ENCODE measurements at regions not wholly inside any gene's neighbourhood (a gene's known extent, or its start where the extent isn't known, plus 50 kb on each side); places are given as distances from the start of the nearest gene placed in this dataset.

DNA sequence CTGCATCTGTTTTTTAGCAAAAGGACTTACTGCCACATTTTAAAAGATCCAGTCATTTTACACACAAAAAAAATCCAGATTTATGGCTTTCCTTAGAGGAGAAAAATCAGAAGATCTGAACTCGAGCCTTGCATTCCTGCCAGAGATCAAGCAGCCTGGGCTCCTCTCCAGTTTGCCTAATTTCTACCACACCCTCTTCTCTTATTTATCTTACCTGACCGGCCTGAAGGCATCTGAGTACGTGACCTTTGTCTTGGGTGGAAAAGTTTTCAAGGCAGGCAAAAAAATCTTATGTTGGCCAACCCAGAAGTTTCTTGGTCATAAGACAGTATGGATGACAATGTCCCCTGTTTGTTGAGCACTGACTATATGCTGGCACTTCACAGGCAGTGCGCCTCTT, 60.3 kb downstream of the CHRD start:
- TF ChIP-seq, protein P1, sequence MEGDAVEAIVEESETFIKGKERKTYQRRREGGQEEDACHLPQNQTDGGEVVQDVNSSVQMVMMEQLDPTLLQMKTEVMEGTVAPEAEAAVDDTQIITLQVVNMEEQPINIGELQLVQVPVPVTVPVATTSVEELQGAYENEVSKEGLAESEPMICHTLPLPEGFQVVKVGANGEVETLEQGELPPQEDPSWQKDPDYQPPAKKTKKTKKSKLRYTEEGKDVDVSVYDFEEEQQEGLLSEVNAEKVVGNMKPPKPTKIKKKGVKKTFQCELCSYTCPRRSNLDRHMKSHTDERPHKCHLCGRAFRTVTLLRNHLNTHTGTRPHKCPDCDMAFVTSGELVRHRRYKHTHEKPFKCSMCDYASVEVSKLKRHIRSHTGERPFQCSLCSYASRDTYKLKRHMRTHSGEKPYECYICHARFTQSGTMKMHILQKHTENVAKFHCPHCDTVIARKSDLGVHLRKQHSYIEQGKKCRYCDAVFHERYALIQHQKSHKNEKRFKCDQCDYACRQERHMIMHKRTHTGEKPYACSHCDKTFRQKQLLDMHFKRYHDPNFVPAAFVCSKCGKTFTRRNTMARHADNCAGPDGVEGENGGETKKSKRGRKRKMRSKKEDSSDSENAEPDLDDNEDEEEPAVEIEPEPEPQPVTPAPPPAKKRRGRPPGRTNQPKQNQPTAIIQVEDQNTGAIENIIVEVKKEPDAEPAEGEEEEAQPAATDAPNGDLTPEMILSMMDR (IDR thresholded peaks at IDR 0.05), result no peak
- Mint-ChIP-seq H3K4me1 (ENCODE audit: unreplicated experiment) (no peaks in the 10 kb centered on the region), H3K27ac (ENCODE audit: unreplicated experiment) (no peak overlapping the region), H3K9me3 (ENCODE audit: unreplicated experiment) (peaks cover 5% of the 10 kb centered on the region), H3K36me3 (ENCODE audit: unreplicated experiment) (peaks cover 3% of the 10 kb centered on the region), H3K4me3 (ENCODE audit: unreplicated experiment) (no peak overlapping the region), H3K27me3 (ENCODE audit: unreplicated experiment) (peaks cover 30% of the 10 kb centered on the region)
- DNase-seq (ENCODE audit: extremely low spot score, unreplicated experiment), result no peak

DNA sequence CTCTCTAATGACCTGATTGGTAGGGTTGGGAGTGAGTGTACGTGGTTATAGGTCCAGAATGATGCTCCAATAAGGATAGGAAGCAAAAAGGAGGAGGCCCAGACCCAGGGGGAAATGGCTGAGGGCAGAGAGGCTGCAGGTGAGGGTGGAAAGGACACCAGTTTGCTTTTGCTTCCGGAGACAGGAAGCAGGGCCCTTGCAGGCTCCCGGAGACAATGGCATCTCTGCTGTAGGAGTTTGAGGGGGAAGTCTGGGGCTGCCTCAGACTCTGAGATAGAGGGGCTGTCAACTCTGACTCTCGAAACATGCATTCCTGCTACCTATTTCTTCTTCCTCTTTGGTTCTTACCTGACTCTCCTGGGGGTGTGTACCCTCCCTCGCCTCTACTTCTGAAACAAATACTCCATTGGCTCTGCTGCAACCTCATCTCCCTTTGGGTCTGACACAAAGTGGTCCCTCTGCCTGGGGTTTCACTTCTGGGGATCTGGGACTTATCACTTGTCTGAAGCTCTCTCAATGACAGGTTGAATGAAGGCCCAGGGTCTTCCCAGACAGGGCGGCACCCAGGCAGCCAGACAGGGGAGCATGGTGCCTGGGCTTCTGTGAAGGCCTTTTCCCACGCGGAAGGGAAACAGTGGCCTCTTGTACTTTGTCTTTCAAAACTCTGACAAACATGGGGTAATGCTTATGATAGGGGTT, 61.5 kb downstream of the CHRD start:
- DNase-seq (ENCODE audit: extremely low spot score, unreplicated experiment), result no peak
- H3K36me3 Mint-ChIP-seq (ENCODE audit: unreplicated experiment), result peaks cover 3% of the 10 kb centered on the region
- no peak overlapping the region for H3K27ac Mint-ChIP-seq (ENCODE audit: unreplicated experiment)
- H3K4me1 Mint-ChIP-seq (ENCODE audit: unreplicated experiment), result no peaks in the 10 kb centered on the region
- H3K27me3 Mint-ChIP-seq (ENCODE audit: unreplicated experiment), result peaks cover 22% of the 10 kb centered on the region
- H3K4me3 Mint-ChIP-seq (ENCODE audit: unreplicated experiment), result no peak overlapping the region
- H3K9me3 Mint-ChIP-seq (ENCODE audit: unreplicated experiment), result peaks cover 5% of the 10 kb centered on the region
- TF ChIP-seq, protein P1 (IDR thresholded peaks at IDR 0.05), result no peak

DNA sequence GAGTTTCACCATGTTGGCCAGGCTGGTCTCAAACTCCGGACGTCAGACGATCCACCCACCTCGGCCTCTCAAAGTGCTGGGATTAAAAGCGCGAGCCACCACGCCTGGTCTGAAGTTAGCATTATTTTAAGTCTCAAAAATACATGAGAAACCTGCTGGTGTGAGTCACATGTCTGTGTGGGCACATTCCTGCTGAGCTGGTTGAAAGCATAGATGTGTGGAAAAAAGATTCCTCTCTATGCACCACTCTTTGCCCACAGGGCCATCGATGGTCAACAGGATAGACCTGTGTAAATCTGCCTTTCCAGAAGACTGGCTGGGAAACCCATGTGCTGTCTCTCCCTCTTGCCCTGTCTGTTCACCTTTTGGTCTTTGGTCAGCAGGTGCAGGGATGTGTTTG, 63.5 kb downstream of the CHRD start:
- DNase-seq (ENCODE audit: extremely low spot score, unreplicated experiment), result no peak
- Mint-ChIP-seq H3K27me3 (ENCODE audit: unreplicated experiment) (peaks cover 23% of the 10 kb centered on the region), H3K4me3 (ENCODE audit: unreplicated experiment) (no peak overlapping the region), H3K36me3 (ENCODE audit: unreplicated experiment) (peaks cover 1% of the 10 kb centered on the region), H3K9me3 (ENCODE audit: unreplicated experiment) (peaks cover 3% of the 10 kb centered on the region), H3K27ac (ENCODE audit: unreplicated experiment) (no peak overlapping the region), H3K4me1 (ENCODE audit: unreplicated experiment) (no peaks in the 10 kb centered on the region)
- TF ChIP-seq, protein P1 (IDR thresholded peaks at IDR 0.05), result no peak

DNA sequence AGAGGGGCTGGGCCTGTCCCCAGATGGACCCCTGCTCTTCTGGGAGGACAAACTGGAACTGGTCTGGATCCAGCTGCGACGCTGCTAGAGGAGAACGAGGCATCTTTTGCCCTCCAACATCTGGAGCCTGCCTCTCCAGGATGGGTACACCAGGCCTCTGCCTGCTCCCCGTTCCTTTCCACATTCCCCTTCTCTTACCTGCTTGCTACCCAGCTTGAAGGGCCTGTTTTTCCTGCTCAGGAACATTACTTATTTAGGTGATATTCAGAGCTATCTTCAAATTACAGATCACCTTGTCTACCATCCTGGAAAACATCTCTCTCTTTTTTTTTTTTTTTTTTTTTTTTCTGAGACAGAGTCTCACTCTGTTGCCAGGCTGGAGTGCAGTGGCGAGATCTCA, 64.0 kb downstream of the CHRD start:
- peaks cover 23% of the 10 kb centered on the region for H3K27me3 Mint-ChIP-seq (ENCODE audit: unreplicated experiment)
- no peak overlapping the region for H3K4me3 Mint-ChIP-seq (ENCODE audit: unreplicated experiment)
- H3K4me1 Mint-ChIP-seq (ENCODE audit: unreplicated experiment), result no peaks in the 10 kb centered on the region
- H3K27ac Mint-ChIP-seq (ENCODE audit: unreplicated experiment), result no peak overlapping the region
- H3K36me3 Mint-ChIP-seq (ENCODE audit: unreplicated experiment), result no peaks in the 10 kb centered on the region
- no peaks in the 10 kb centered on the region for H3K9me3 Mint-ChIP-seq (ENCODE audit: unreplicated experiment)
- TF ChIP-seq, protein P1 (IDR thresholded peaks at IDR 0.05), result no peak
- no peak for DNase-seq (ENCODE audit: extremely low spot score, unreplicated experiment)

DNA sequence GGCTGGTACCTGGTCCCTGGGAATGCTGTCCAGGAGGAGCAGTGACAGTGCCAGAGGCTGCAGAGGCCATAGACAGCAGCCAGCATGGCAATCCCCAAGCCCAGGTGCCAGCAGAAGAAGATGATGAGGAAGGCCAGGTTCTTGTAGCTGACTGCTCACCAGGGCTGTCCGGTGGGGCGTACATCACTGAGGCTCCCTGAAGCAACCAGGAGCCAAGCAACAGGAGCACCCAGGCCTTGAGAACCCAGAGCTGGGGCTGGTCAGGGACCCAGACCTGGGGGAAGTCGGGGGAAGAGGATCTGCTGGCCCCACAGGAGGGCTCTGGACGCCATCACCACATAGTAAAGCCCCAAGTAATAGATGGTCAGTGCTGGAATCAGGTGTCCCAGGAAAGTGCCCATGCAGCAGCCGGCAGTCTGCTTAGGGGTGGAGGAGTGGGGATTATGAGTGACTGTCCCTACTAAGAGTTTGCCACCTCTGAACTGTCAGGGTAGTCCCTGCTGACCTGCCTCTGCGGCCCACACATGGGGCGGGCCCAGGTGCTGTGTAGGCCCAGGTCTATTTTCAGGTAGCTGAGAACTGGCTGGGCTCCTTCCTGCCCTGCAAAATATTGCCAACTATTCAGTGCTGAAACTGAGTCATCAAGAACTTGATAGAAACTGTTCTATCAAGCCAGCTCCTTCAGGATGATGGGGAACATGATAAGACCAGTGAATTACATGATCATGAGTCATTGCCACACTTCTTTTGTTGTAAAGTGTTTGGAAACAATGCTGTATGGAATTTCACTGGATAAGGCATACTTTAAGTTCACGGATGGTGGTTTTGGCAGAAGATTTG, 68.7 kb downstream of the CHRD start:
- H3K9me3 Mint-ChIP-seq (ENCODE audit: unreplicated experiment), result no peaks in the 10 kb centered on the region
- TF ChIP-seq, protein P1 (IDR thresholded peaks at IDR 0.05), result no peak
- no peak overlapping the region for H3K27ac Mint-ChIP-seq (ENCODE audit: unreplicated experiment)
- peaks cover 10% of the 10 kb centered on the region for H3K27me3 Mint-ChIP-seq (ENCODE audit: unreplicated experiment)
- no peak for DNase-seq (ENCODE audit: extremely low spot score, unreplicated experiment)
- H3K4me3 Mint-ChIP-seq (ENCODE audit: unreplicated experiment), result no peak overlapping the region
- H3K36me3 Mint-ChIP-seq (ENCODE audit: unreplicated experiment), result no peaks in the 10 kb centered on the region
- H3K4me1 Mint-ChIP-seq (ENCODE audit: unreplicated experiment), result no peaks in the 10 kb centered on the region

Data from osteocyte (in vitro differentiated cells).